Tibial artery (tissue), 4 donors: ENCODE measurements at regions not wholly inside any gene's neighbourhood (a gene's known extent, or its start where the extent isn't known, plus 50 kb on each side); places are given as distances from the start of the nearest gene placed in this dataset.

Experiments
- DNase-seq, 2 donors: peaks; one replicate each; pipeline ENCODE4 v3.0.0-alpha.2; 2019
- H3K27ac ChIP-seq, 2 donors: fragments of 200-600 bp; sonication (generic) in 1 of 2; 1 replicate in 1 of 2; 2 replicates in 1 of 2; pipeline ENCODE4 v1.5.1; 2018 to 2019; ENCODE audit warnings: mild to moderate bottlenecking in 1 of 2
- H3K27me3 ChIP-seq, 2 donors: fragments of 200-600 bp; sonication (generic) in 1 of 2; one replicate each; pipeline versions ENCODE4 v1.5.1 to v1.6.0; 2016 to 2019
- H3K36me3 ChIP-seq, 3 donors: fragments of 200-600 bp; sonication (generic) in 2 of 3; one replicate each; pipeline ENCODE4 v1.5.1; 2016 to 2019; ENCODE audit warnings: mild to moderate bottlenecking in 2 of 3
- H3K4me1 ChIP-seq, 4 donors: fragments of 200-600 bp; sonication (generic) in 2 of 4; 1 replicate in 3 of 4; 2 replicates in 1 of 4; pipeline ENCODE4 v1.5.1; 2016 to 2019
- H3K4me3 ChIP-seq, 2 donors: fragments of 200-600 bp; sonication (generic) in 1 of 2; 1 replicate in 1 of 2; 2 replicates in 1 of 2; pipeline ENCODE4 v1.5.1; 2018 to 2019; ENCODE audit warnings: mild to moderate bottlenecking in 2 of 2
- H3K9me3 ChIP-seq, 3 donors: fragments of 200-600 bp; sonication (generic) in 1 of 3; one replicate each; pipeline ENCODE4 v1.5.1; 2016 to 2019
- intact Hi-C: fragments of 100-400 bp; cut with DNase I; formaldehyde crosslinking; loops from one replicate; pipeline ENCODE4 v1.15.0; 2023; ENCODE audit warnings: low total_unique reads
- TF ChIP-seq, protein P1 (sequence below), 2 experiments: fragments of 200-600 bp in 1 of 2; fragments of 450-650 bp in 1 of 2; IDR thresholded peaks; one replicate each; pipeline ENCODE4 v1.5.1; 2017 to 2019; ENCODE audit warnings: antibody characterized with exemption in 2 of 2, mild to moderate bottlenecking in 1 of 2, moderate library complexity in 1 of 2

DNA sequence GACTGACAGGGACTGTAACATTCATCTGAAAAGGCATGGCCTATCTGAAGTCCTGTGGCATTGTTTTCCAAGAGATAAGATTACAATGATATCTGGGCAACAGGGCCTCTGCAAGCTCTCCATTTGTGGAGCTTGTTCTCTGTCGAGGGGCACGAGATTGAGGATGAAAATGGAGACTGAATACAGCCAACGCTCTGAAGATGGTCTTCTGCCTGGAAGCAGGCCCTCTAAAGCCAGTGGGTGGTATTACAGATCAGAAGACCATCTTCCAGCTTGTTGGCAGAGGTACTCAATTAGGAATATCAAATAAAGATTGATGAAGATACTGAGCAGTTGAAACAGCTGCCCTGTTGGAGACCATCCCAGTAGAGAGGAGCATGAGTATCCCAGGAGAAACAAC is 288.2 kb downstream of the CENPW start:
- TF ChIP-seq, protein P1, sequence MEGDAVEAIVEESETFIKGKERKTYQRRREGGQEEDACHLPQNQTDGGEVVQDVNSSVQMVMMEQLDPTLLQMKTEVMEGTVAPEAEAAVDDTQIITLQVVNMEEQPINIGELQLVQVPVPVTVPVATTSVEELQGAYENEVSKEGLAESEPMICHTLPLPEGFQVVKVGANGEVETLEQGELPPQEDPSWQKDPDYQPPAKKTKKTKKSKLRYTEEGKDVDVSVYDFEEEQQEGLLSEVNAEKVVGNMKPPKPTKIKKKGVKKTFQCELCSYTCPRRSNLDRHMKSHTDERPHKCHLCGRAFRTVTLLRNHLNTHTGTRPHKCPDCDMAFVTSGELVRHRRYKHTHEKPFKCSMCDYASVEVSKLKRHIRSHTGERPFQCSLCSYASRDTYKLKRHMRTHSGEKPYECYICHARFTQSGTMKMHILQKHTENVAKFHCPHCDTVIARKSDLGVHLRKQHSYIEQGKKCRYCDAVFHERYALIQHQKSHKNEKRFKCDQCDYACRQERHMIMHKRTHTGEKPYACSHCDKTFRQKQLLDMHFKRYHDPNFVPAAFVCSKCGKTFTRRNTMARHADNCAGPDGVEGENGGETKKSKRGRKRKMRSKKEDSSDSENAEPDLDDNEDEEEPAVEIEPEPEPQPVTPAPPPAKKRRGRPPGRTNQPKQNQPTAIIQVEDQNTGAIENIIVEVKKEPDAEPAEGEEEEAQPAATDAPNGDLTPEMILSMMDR (IDR thresholded peaks at IDR 0.05), result no peak
- Histone ChIP-seq H3K36me3 (no peaks in the 10 kb centered on the region), H3K27me3 (no peaks in the 10 kb centered on the region), H3K4me1 (no peaks in the 10 kb centered on the region), H3K9me3 (no peaks in the 10 kb centered on the region), H3K4me3 (no peak overlapping the region), H3K27ac (no peak overlapping the region)
- intact Hi-C loops, result no loop called here
- DNase-seq, result no peak

DNA sequence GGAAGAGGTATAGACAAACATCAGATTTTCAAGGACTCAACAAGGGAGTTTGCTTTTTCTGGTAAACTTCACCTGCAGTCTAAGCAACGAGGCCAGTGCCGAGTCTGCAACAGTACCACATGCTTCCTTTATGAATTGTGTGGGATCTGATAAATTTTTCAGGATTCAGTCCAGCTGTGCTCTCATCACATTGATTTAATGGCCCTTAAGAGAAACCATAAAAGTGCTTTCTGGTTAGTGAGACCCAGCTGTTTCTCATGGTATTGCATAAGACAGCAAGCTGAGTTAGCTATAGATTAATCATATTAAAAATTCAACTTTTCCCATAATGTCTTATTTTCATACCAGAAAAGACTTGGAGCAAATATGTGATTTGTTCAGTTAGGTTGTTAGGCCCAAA is 291.4 kb downstream of the CENPW start:
- DNase-seq, result no peak
- H3K27ac ChIP-seq, result no peak overlapping the region
- H3K4me1 ChIP-seq, result no peaks in the 10 kb centered on the region
- H3K27me3 ChIP-seq, result no peaks in the 10 kb centered on the region
- no peak overlapping the region for H3K4me3 ChIP-seq
- TF ChIP-seq, protein P1 (IDR thresholded peaks at IDR 0.05), result no peak
- no peaks in the 10 kb centered on the region for H3K36me3 ChIP-seq
- H3K9me3 ChIP-seq, result no peaks in the 10 kb centered on the region
- intact Hi-C loops, result no loop called here

DNA sequence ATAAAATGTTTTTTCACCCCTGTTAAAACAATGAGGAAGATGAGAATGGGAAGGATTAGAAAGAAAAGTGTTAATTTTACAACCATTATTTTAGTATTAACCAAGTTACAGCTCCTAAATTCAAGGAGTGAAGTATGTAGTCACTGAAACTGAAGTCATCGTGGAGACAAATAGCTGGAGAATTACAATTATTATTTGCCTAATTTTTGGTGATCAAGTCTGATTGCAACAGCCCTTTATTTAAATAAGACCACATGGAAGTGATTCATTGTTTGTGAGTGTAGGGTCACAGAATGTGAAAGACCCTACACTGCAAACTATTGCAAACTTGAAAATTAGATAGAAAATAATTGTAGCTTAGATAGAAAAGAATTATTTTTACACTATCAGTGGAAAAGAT is 292.4 kb downstream of the CENPW start:
- intact Hi-C loops, result no loop called here
- DNase-seq, result no peak
- no peaks in the 10 kb centered on the region for H3K4me1 ChIP-seq
- no peaks in the 10 kb centered on the region for H3K36me3 ChIP-seq
- H3K27ac ChIP-seq, result no peak overlapping the region
- no peaks in the 10 kb centered on the region for H3K27me3 ChIP-seq
- TF ChIP-seq, protein P1 (IDR thresholded peaks at IDR 0.05), result no peak
- no peak overlapping the region for H3K4me3 ChIP-seq
- H3K9me3 ChIP-seq, result no peaks in the 10 kb centered on the region

DNA sequence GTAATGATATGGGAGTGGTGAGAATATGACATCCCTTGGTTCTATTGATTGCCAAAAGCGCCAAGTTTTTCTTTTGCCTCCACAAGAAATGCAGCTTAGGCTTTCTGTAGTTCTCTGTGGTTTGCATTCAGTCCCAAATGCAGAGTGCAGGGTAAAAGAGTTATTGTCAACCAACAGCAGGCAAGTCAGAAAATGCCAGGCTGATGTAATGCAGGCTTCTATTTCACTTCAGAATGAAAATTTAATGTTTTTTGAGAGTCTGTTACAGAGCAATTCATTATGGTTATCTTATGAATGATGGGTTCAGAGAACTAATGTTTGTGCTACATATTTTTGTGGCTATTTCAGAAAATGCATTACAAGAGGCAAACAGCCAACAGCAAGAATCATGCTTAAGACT is 293.5 kb downstream of the CENPW start:
- H3K27me3 ChIP-seq, result no peaks in the 10 kb centered on the region
- no peaks in the 10 kb centered on the region for H3K36me3 ChIP-seq
- DNase-seq, result no peak
- TF ChIP-seq, protein P1 (IDR thresholded peaks at IDR 0.05), result no peak
- no peak overlapping the region for H3K4me3 ChIP-seq
- no peak overlapping the region for H3K27ac ChIP-seq
- intact Hi-C loops, result no loop called here
- no peaks in the 10 kb centered on the region for H3K4me1 ChIP-seq
- H3K9me3 ChIP-seq, result no peaks in the 10 kb centered on the region

DNA sequence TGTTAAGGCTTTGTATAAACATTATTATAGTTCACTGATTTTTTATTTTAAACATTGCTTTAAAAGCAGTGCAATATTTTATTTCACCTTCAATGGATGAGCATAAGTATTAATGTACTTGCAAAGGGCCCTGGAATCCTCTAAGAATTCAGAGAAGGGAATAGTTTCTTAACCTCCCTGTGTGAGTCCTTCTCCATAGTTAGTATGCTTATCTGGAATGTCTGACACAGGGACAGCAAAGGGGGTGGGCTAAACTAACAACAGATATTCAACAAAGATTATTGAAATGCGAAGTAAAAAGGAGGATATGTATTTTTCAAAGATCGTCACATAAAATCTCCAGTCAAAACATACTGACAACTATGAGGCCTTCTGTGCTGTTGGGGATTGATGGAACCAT is 300.4 kb downstream of the CENPW start:
- TF ChIP-seq, protein P1 (IDR thresholded peaks at IDR 0.05), result no peak
- Histone ChIP-seq H3K9me3 (no peaks in the 10 kb centered on the region), H3K4me3 (no peak overlapping the region), H3K27me3 (no peaks in the 10 kb centered on the region), H3K4me1 (no peaks in the 10 kb centered on the region), H3K27ac (no peak overlapping the region), H3K36me3 (no peaks in the 10 kb centered on the region)
- DNase-seq, result no peak
- intact Hi-C loops, result no loop called here

DNA sequence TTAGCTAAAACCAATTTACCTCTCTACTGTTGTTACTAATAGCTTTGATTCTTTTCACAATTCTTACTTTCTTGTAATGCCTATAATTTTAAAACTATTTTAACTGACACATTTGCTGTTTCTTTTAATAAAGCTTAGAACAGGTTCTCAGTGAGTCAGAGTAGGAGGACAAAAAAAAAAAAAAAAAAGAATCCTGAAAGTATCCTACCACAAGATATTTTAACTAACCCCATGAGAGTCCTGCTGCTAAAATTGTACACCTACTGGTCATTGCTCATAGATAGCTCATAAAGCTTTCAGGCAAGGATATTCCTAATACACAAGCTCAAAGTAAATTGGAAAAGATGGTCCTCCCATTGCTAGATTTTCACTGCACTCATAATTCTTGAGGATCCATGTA is 301.0 kb downstream of the CENPW start:
- no peaks in the 10 kb centered on the region for H3K9me3 ChIP-seq
- intact Hi-C loops, result no loop called here
- no peak overlapping the region for H3K27ac ChIP-seq
- no peak overlapping the region for H3K4me3 ChIP-seq
- H3K36me3 ChIP-seq, result no peaks in the 10 kb centered on the region
- no peaks in the 10 kb centered on the region for H3K27me3 ChIP-seq
- no peaks in the 10 kb centered on the region for H3K4me1 ChIP-seq
- no peak for DNase-seq
- TF ChIP-seq, protein P1 (IDR thresholded peaks at IDR 0.05), result no peak
